Transverse colon (tissue), 4 donors: ENCODE measurements at regions not wholly inside any gene's neighbourhood (a gene's known extent, or its start where the extent isn't known, plus 50 kb on each side); places are given as distances from the start of the nearest gene placed in this dataset.

ENCODE experiments used
- DNase-seq: peaks from one replicate; pipeline ENCODE4 v3.0.0-alpha.2; 2019
- H3K27ac ChIP-seq, 4 donors: fragments of 200-600 bp; sonication (generic); 2 replicates each; pipeline ENCODE4 v1.5.1; 2016 to 2018; ENCODE audit warnings: inconsistent platforms in 4 of 4
- H3K27me3 ChIP-seq: fragments of 200-600 bp; sonication (generic); 2 replicates; pipeline ENCODE4 v1.5.1; 2017; ENCODE audit warnings: inconsistent platforms
- H3K36me3 ChIP-seq, 4 donors: fragments of 200-600 bp; sonication (generic); 2 replicates each; pipeline ENCODE4 v1.5.1; 2017 to 2019; ENCODE audit warnings: inconsistent platforms in 4 of 4
- H3K4me1 ChIP-seq, 4 donors: fragments of 200-600 bp; sonication (generic); 2 replicates each; pipeline ENCODE4 v1.5.1; 2017 to 2020; ENCODE audit warnings: inconsistent platforms in 4 of 4
- H3K4me3 ChIP-seq, 4 donors: fragments of 200-600 bp; sonication (generic); 1 replicate in 1 of 4; 2 replicates in 3 of 4; pipeline versions ENCODE4 v1.5.1 to v1.6.1; 2017 to 2019; ENCODE audit warnings: inconsistent platforms in 4 of 4
- H3K9me3 ChIP-seq, 2 donors: fragments of 200-600 bp; sonication (generic); 2 replicates each; pipeline ENCODE4 v1.5.1; 2017 to 2019; ENCODE audit warnings: inconsistent platforms in 2 of 2
- EP300 ChIP-seq: sonication (generic); formaldehyde crosslinking; IDR thresholded peaks from one replicate; pipeline ENCODE4 v1.6.1; 2017; ENCODE audit warnings: antibody characterized with exemption, low read depth
- POLR2A ChIP-seq: fragments of 450-650 bp; IDR thresholded peaks from one replicate; pipeline ENCODE4 v1.6.1; 2016; ENCODE audit warnings: antibody characterized with exemption, mild to moderate bottlenecking, moderate library complexity
- POLR2AphosphoS5 ChIP-seq, 3 donors: sonication (generic); formaldehyde crosslinking; IDR thresholded peaks; one replicate each; pipeline ENCODE4 v1.6.1; 2016; ENCODE audit warnings: antibody characterized with exemption in 3 of 3
- WGBS, 2 donors: methylation state at CpG; one replicate each; pipeline ENCODE4 v1.1.5; 2018; ENCODE audit warnings: low coverage in 1 of 2; 5-methylcytosine and 5-hydroxymethylcytosine counted together
- in situ Hi-C, 4 donors: fragments of 200-750 bp; cut with MboI; loops; one replicate each; pipeline versions ENCODE4 v1.15.0 to v1.15.1; 2017; ENCODE audit warnings: low sequenced_read_pairs in 3 of 4, low pct_ligation_motif_present in 1 of 4, low pct_unique_long_range_greater_than_20kb in 1 of 4
- intact Hi-C: fragments of 100-400 bp; cut with DNase I; formaldehyde crosslinking; loops from one replicate; pipeline ENCODE4 v1.15.1; 2023; ENCODE audit warnings: low total_unique reads
- TF ChIP-seq, protein P1 (sequence below), 5 experiments: fragments of 200-600 bp in 3 of 5; fragments of 450-650 bp in 2 of 5; sonication (generic) in 3 of 5; IDR thresholded peaks; 1 replicate in 2 of 5; 2 replicates in 3 of 5; pipeline ENCODE4 v1.5.1; 2016 to 2017; ENCODE audit warnings: antibody characterized with exemption in 5 of 5, inconsistent platforms in 3 of 5, mild to moderate bottlenecking in 2 of 5, moderate library complexity in 1 of 5

DNA sequence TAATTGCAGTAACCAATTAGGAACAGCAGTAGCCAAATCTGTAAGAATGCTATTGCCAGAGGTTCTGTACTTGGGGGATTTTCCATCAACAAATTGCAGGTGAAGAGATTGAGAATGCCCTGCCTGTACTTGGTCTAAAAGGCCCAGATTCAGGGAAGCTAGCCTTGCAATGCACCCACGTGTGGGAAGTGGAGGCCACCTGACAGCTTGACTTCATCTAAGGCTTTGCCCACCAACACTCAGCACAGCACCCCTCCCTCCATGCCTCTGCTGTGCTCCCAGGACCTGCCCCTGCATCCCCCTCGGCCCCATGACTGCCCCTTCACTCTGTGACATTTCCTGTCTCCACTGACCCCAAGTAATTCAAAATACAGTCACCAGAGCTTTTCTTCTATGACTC, 79.1 kb upstream of the CDH5 start:
- intact Hi-C loops (no loop called here), in situ Hi-C loops (no loop called here)
- no peaks in the 10 kb centered on the region for H3K4me1 ChIP-seq
- H3K9me3 ChIP-seq, result no peaks in the 10 kb centered on the region
- 63 to 73% methylated on average over 2 of the region's 2 CpGs for WGBS, 2 donors
- TF ChIP-seq, protein P1, sequence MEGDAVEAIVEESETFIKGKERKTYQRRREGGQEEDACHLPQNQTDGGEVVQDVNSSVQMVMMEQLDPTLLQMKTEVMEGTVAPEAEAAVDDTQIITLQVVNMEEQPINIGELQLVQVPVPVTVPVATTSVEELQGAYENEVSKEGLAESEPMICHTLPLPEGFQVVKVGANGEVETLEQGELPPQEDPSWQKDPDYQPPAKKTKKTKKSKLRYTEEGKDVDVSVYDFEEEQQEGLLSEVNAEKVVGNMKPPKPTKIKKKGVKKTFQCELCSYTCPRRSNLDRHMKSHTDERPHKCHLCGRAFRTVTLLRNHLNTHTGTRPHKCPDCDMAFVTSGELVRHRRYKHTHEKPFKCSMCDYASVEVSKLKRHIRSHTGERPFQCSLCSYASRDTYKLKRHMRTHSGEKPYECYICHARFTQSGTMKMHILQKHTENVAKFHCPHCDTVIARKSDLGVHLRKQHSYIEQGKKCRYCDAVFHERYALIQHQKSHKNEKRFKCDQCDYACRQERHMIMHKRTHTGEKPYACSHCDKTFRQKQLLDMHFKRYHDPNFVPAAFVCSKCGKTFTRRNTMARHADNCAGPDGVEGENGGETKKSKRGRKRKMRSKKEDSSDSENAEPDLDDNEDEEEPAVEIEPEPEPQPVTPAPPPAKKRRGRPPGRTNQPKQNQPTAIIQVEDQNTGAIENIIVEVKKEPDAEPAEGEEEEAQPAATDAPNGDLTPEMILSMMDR (IDR thresholded peaks at IDR 0.05), result no peak
- TF ChIP-seq POLR2AphosphoS5 (IDR thresholded peaks at IDR 0.05), result no peak
- no peak for TF ChIP-seq POLR2A
- no peak for TF ChIP-seq EP300
- no peaks in the 10 kb centered on the region for H3K36me3 ChIP-seq
- H3K27ac ChIP-seq, result no peak overlapping the region
- no peak for DNase-seq
- H3K27me3 ChIP-seq, result no peaks in the 10 kb centered on the region
- no peak overlapping the region for H3K4me3 ChIP-seq

DNA sequence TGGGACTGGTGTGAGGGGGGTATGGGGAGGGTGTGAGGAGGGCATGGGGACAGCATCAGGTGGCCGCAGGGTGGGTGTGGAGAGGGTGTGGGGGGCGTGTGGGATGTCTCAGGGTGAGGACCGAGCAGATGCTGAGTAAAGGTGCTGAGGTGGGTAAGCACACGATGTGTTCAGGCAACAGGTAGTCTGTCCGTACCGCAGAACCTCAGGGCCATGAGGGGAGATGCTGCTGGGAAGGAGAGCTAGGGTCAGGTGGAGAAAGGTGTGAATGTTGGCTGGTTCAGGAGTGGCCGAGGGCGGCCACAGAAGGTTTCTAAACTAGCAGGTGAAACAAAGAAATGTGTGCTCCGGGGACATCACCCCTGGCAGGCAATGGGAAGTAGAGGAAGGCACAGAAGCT, 80.0 kb upstream of the CDH5 start:
- Histone ChIP-seq H3K36me3 (no peaks in the 10 kb centered on the region), H3K9me3 (no peaks in the 10 kb centered on the region), H3K4me3 (no peak overlapping the region), H3K27me3 (no peaks in the 10 kb centered on the region), H3K27ac (no peak overlapping the region), H3K4me1 (no peaks in the 10 kb centered on the region)
- no peak for DNase-seq
- intact Hi-C loops (no loop called here), in situ Hi-C loops (no loop called here)
- 90 to 100% methylated on average over 1 to 9 of the region's 9 CpGs for WGBS, 2 donors
- TF ChIP-seq, protein P1 (IDR thresholded peaks at IDR 0.05), result no peak
- no peak for TF ChIP-seq EP300
- no peak for TF ChIP-seq POLR2AphosphoS5 (IDR thresholded peaks at IDR 0.05)
- TF ChIP-seq POLR2A, result no peak

DNA sequence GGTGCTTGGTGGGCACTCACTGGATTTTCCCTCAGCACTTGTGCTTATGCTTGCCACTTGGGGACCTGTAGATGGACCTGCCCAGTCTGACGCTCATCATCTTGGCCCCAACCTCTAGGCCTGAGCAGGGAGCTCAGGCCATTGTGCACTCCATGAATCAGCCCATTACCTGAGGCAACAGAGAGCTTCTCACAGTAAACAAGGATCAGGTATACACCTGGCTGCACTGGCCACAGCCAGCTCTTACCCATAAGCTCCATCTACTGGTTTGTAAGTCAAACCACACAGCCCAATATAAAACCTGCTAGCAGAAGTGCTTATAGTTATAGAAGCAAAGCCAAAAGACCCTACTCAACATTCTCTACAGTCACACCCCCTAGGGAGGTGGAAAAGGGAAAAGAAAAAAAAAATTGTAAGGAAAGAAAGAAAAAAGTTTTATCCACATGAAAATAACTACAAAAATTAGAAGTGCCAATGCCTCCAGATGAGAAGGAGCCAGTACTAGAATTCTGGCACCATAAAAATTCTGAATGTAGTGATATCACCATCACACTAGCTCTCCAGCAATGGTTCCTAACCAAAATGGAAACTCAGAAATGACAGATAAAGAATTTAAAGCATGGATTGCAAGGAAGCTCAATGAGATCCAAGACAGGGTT, 87.8 kb upstream of the CDH5 start:
- in situ Hi-C loops (no loop called here), intact Hi-C loops (loop anchor here (10.0 kb wide), 1 partner anchor 1144 kb away; no protein-coding TSS in a partner anchor)
- peaks cover 6% of the 10 kb centered on the region for H3K27me3 ChIP-seq
- H3K27ac ChIP-seq, result no peak overlapping the region
- no peak for TF ChIP-seq EP300
- TF ChIP-seq POLR2AphosphoS5 (IDR thresholded peaks at IDR 0.05), result no peak
- TF ChIP-seq, protein P1 (IDR thresholded peaks at IDR 0.05), result no peak
- TF ChIP-seq POLR2A, result no peak
- no peak overlapping the region for H3K4me3 ChIP-seq
- no peak for DNase-seq
- H3K9me3 ChIP-seq, result peaks cover 0 to 4% of the 10 kb centered on the region in 2 donors
- peaks cover 0 to 4% (median 0%) of the 10 kb centered on the region in 4 donors for H3K4me1 ChIP-seq
- no peaks in the 10 kb centered on the region for H3K36me3 ChIP-seq
- WGBS, 2 donors, result 70% methylated on average over 1 of the region's 1 CpG; no CpG with 5 or more reads in 1 of the 2 donors

DNA sequence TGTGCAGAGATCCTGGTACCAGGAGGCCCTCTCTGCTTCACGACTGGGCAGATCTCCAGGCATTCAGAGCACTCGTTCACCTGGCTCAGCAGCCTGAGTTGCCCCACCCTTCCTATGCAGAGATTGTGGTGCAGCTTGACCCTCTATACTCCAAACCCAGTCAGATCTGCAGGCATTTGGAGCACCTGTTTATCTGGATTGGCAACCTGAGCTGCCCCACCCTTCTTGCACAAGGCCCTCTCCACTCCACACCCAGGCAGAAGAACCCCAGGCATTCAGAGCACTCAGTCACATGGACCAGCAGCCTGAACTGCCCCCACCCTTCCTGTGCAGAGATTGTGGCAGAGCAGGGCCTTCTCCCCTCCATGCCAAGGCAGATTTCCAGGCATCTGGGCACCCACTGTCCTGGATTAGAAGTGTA, 88.4 kb upstream of the CDH5 start:
- in situ Hi-C loops, result no loop called here
- no peak for TF ChIP-seq EP300
- TF ChIP-seq, protein P1 (IDR thresholded peaks at IDR 0.05), result no peak
- no peak for TF ChIP-seq POLR2AphosphoS5 (IDR thresholded peaks at IDR 0.05)
- no peak for TF ChIP-seq POLR2A
- H3K27ac ChIP-seq, result no peak overlapping the region

More for the DNA sequence above, 88.4 kb upstream of the CDH5 start:
- Histone ChIP-seq H3K4me1 (peaks cover 0 to 4% (median 0%) of the 10 kb centered on the region in 4 donors), H3K4me3 (no peak overlapping the region), H3K9me3 (peaks cover 0 to 4% of the 10 kb centered on the region in 2 donors), H3K36me3 (no peaks in the 10 kb centered on the region), H3K27me3 (peaks cover 6% of the 10 kb centered on the region)
- no CpG with 5 or more reads among the region's 2 CpGs for WGBS, 2 donors
- DNase-seq, result peak; percentile 51
- intact Hi-C loops, result loop anchor here (10.0 kb wide), 1 partner anchor 1143 kb away; no protein-coding TSS in a partner anchor
